ENCODE measurements at regions not wholly inside any gene's neighbourhood (a gene's known extent, or its start where the extent isn't known, plus 50 kb on each side); places are given as distances from the start of the nearest gene placed in this dataset.

- TF ChIP-seq CTCF (IDR thresholded peaks at IDR 0.05; ENCODE audit: low read depth, low read length, poor library complexity, severe bottlenecking) (no peak), EZH2phosphoT487 (IDR thresholded peaks at IDR 0.05; ENCODE audit: borderline replicate concordance, low read length) (no peak)
These were observed 82.2 kb upstream of the GRK3 start for GRCh38 chr22:25482091-25482760.
